Large intestine (tissue), 3 donors: ENCODE measurements at regions not wholly inside any gene's neighbourhood (a gene's known extent, or its start where the extent isn't known, plus 50 kb on each side); places are given as distances from the start of the nearest gene placed in this dataset.

Experiments
- DNase-seq, 2 donors: peaks; one replicate each; pipeline versions ENCODE4 v3.0.0 to v3.0.0-alpha.2; 2013
- H3K27ac ChIP-seq: one replicate; pipeline ENCODE4 v1.5.1; 2013; ENCODE audit warnings: low read length
- H3K27me3 ChIP-seq: 2 replicates; pipeline ENCODE4 v1.6.1; 2013; ENCODE audit warnings: low read length; ENCODE audit not compliant: control insufficient read depth, insufficient read depth
- H3K36me3 ChIP-seq: 2 replicates; pipeline ENCODE4 v1.6.1; 2013; ENCODE audit warnings: low read length; ENCODE audit not compliant: control insufficient read depth, insufficient read depth
- H3K4me1 ChIP-seq: one replicate; pipeline ENCODE4 v1.6.1; 2013; ENCODE audit warnings: low read length; ENCODE audit not compliant: control insufficient read depth, insufficient read depth
- H3K4me3 ChIP-seq: one replicate; pipeline ENCODE4 v1.5.1; 2013; ENCODE audit warnings: low read length
- H3K9me3 ChIP-seq: one replicate; pipeline ENCODE4 v1.6.1; 2013; ENCODE audit warnings: mild to moderate bottlenecking, low read depth, low read length, moderate library complexity; ENCODE audit not compliant: control insufficient read depth
- WGBS: methylation state at CpG from one replicate; pipeline ENCODE4 v1.1.5; 2013; ENCODE audit warnings: low lambda C conversion rate; ENCODE audit not compliant: insufficient coverage; 5-methylcytosine and 5-hydroxymethylcytosine counted together

GRCh38 chr2:226184540-226184939 is 615.1 kb downstream of the IRS1 start:
- no peak overlapping the region for H3K27ac ChIP-seq
- no peaks in the 10 kb centered on the region for H3K36me3 ChIP-seq
- H3K27me3 ChIP-seq: no peaks in the 10 kb centered on the region
- no peak overlapping the region for H3K4me3 ChIP-seq
- H3K9me3 ChIP-seq: no peaks in the 10 kb centered on the region
- peaks cover 9% of the 10 kb centered on the region for H3K4me1 ChIP-seq
- WGBS: no CpG with 5 or more reads among the region's 2 CpGs
- no peak for DNase-seq

- H3K36me3 ChIP-seq: no peaks in the 10 kb centered on the region
- peaks cover under 1% of the 10 kb centered on the region for H3K9me3 ChIP-seq
- no peak for DNase-seq
- H3K27me3 ChIP-seq: no peaks in the 10 kb centered on the region
- WGBS: 100% methylated on average over 1 of the region's 3 CpGs
- no peak overlapping the region for H3K27ac ChIP-seq
- peaks cover 9% of the 10 kb centered on the region for H3K4me1 ChIP-seq
- H3K4me3 ChIP-seq: no peak overlapping the region
These were observed 616.1 kb downstream of the IRS1 start for GRCh38 chr2:226183550-226183949.

- peaks cover 2% of the 10 kb centered on the region for H3K9me3 ChIP-seq
- 20% methylated on average over 1 of the region's 2 CpGs for WGBS
- peaks cover 9% of the 10 kb centered on the region for H3K4me1 ChIP-seq
- no peaks in the 10 kb centered on the region for H3K27me3 ChIP-seq
- DNase-seq: peak; percentile 18 to 52
- H3K27ac ChIP-seq: no peak overlapping the region
- no peak overlapping the region for H3K4me3 ChIP-seq
- H3K36me3 ChIP-seq: no peaks in the 10 kb centered on the region
These were observed 616.6 kb downstream of the IRS1 start for GRCh38 chr2:226183033-226183432.

GRCh38 chr2:226181909-226182308 is 617.7 kb downstream of the IRS1 start:
- Histone ChIP-seq H3K36me3 (no peaks in the 10 kb centered on the region), H3K9me3 (peaks cover 2% of the 10 kb centered on the region), H3K27me3 (no peaks in the 10 kb centered on the region), H3K4me1 (peaks cover 9% of the 10 kb centered on the region), H3K4me3 (no peak overlapping the region), H3K27ac (no peak overlapping the region)
- DNase-seq: no peak

- no peak for DNase-seq
- Histone ChIP-seq H3K9me3 (peaks cover 2% of the 10 kb centered on the region), H3K27me3 (no peaks in the 10 kb centered on the region), H3K4me1 (peaks cover 6% of the 10 kb centered on the region), H3K27ac (no peak overlapping the region), H3K36me3 (no peaks in the 10 kb centered on the region), H3K4me3 (no peak overlapping the region)
- 8% methylated on average over 2 of the region's 11 CpGs for WGBS
These were observed 619.2 kb downstream of the IRS1 start for GRCh38 chr2:226180281-226180884.

- DNase-seq: no peak
- Histone ChIP-seq H3K27ac (no peak overlapping the region), H3K27me3 (no peaks in the 10 kb centered on the region), H3K4me1 (peaks cover 6% of the 10 kb centered on the region), H3K36me3 (no peaks in the 10 kb centered on the region), H3K4me3 (no peak overlapping the region), H3K9me3 (peaks cover 2% of the 10 kb centered on the region)
- no CpG with 5 or more reads among the region's 1 CpG for WGBS
These were observed 620.6 kb downstream of the IRS1 start for GRCh38 chr2:226179010-226179409.

- Histone ChIP-seq H3K27me3 (no peaks in the 10 kb centered on the region), H3K9me3 (peaks cover 2% of the 10 kb centered on the region), H3K4me1 (peaks cover 3% of the 10 kb centered on the region), H3K4me3 (no peak overlapping the region), H3K27ac (no peak overlapping the region), H3K36me3 (no peaks in the 10 kb centered on the region)
- WGBS: no CpG with 5 or more reads among the region's 3 CpGs
- DNase-seq: no peak
These were observed 623.2 kb downstream of the IRS1 start for GRCh38 chr2:226176283-226176984.

- Histone ChIP-seq H3K9me3 (peaks cover 2% of the 10 kb centered on the region), H3K36me3 (no peaks in the 10 kb centered on the region), H3K27me3 (no peaks in the 10 kb centered on the region), H3K27ac (no peak overlapping the region), H3K4me1 (no peaks in the 10 kb centered on the region), H3K4me3 (no peak overlapping the region)
- 100% methylated on average over 1 of the region's 1 CpG for WGBS
- no peak for DNase-seq
These were observed 625.2 kb downstream of the IRS1 start for GRCh38 chr2:226174390-226174789.

- no peaks in the 10 kb centered on the region for H3K27me3 ChIP-seq
- no peaks in the 10 kb centered on the region for H3K9me3 ChIP-seq
- 89% methylated on average over 3 of the region's 4 CpGs for WGBS
These were observed 626.7 kb downstream of the IRS1 start for GRCh38 chr2:226172939-226173338.

GRCh38 chr2:226172309-226172708 is 627.3 kb downstream of the IRS1 start:
- Histone ChIP-seq H3K27ac (no peak overlapping the region), H3K27me3 (no peaks in the 10 kb centered on the region), H3K36me3 (no peaks in the 10 kb centered on the region), H3K4me1 (no peaks in the 10 kb centered on the region), H3K9me3 (no peaks in the 10 kb centered on the region), H3K4me3 (no peak overlapping the region)
- DNase-seq: no peak
- WGBS: no CpG with 5 or more reads among the region's 4 CpGs

More at GRCh38 chr2:226172939-226173338, 626.7 kb downstream of the IRS1 start:
- DNase-seq: no peak
- no peaks in the 10 kb centered on the region for H3K36me3 ChIP-seq
- H3K27ac ChIP-seq: no peak overlapping the region
- H3K4me3 ChIP-seq: no peak overlapping the region
- no peaks in the 10 kb centered on the region for H3K4me1 ChIP-seq
